H1 (cell line): ENCODE measurements at regions not wholly inside any gene's neighbourhood (a gene's known extent, or its start where the extent isn't known, plus 50 kb on each side); places are given as distances from the start of the nearest gene placed in this dataset.

Experiments
- ATF2 ChIP-seq: IDR thresholded peaks from 2 replicates; pipeline ENCODE4 v1.6.1; 2012; ENCODE audit warnings: low read length, inconsistent platforms
- CBX5 ChIP-seq: fragments of 300-800, 300-1000 bp; sonication (generic); IDR thresholded peaks from 2 replicates; pipeline ENCODE4 v1.7.1; 2016; ENCODE audit warnings: antibody characterized with exemption, low read length, low read depth
- HDAC2 ChIP-seq, 2 experiments: fragments of 300-600 bp in 1 of 2; sonication (generic) in 1 of 2; IDR thresholded peaks; 2 replicates each; pipeline ENCODE4 v1.6.1; 2011 to 2012; ENCODE audit warnings: low read depth in 2 of 2, low read length in 2 of 2, mild to moderate bottlenecking in 2 of 2, moderate library complexity in 2 of 2, borderline replicate concordance in 1 of 2, inconsistent platforms in 1 of 2
- JUN ChIP-seq: IDR thresholded peaks from 2 replicates; pipeline ENCODE4 v1.6.1; 2011; ENCODE audit warnings: low read depth, mild to moderate bottlenecking, improper control_type of control experiment, low read length
- JUND ChIP-seq: IDR thresholded peaks from 2 replicates; pipeline ENCODE4 v1.6.1; 2011; ENCODE audit warnings: mild to moderate bottlenecking, improper control_type of control experiment, low read length
- POLR2AphosphoS5 ChIP-seq: IDR thresholded peaks from 2 replicates; pipeline ENCODE4 v1.6.1; 2011; ENCODE audit warnings: low read depth, low read length
- RAD21 ChIP-seq, 2 experiments: IDR thresholded peaks in 1 of 2; conservative IDR thresholded peaks in 1 of 2; 2 replicates each; pipeline ENCODE4 v1.6.1; 2011; ENCODE audit warnings: low read depth in 2 of 2, low read length in 2 of 2, improper control_type of control experiment in 1 of 2, inconsistent platforms in 1 of 2, mild to moderate bottlenecking in 1 of 2, moderate library complexity in 1 of 2
- TAF1 ChIP-seq: IDR thresholded peaks from 2 replicates; pipeline ENCODE4 v1.6.1; 2011; ENCODE audit warnings: mild to moderate bottlenecking, low read depth, low read length

- 0 out of 2 replicates have a peak, but pooled peaks have one; percentile 50 for TF ChIP-seq ATF2
- peak; percentile 82 to 93; a peak in 2 of 4 replicates for TF ChIP-seq HDAC2 (IDR thresholded peaks at IDR 0.05; ENCODE audit: borderline replicate concordance in 1 of 2, low read depth in 2 of 2, low read length in 2 of 2)
- no peak for TF ChIP-seq CBX5
- TF ChIP-seq JUND = peak; percentile 70; the same call in 1 of the 2 replicates
- no peak for TF ChIP-seq TAF1
- peak in 1 of 2 experiments; percentile 17; a peak in 1 of 4 replicates for TF ChIP-seq RAD21 (IDR thresholded peaks at IDR 0.05 in 1 of 2, conservative IDR thresholded peaks at IDR 0.05 in 1 of 2; ENCODE audit: low read depth in 2 of 2, low read length in 2 of 2)
- TF ChIP-seq JUN = peak; percentile 51; the same call in 1 of the 2 replicates
- TF ChIP-seq POLR2AphosphoS5 = no peak; the same call in 1 of the 2 replicates
These were observed 260.6 kb downstream of the TRIML1 start (continued) for GRCh38 chr4:188399834-188400233.
